SK-N-SH (cell line): ENCODE measurements at regions not wholly inside any gene's neighbourhood (a gene's known extent, or its start where the extent isn't known, plus 50 kb on each side); places are given as distances from the start of the nearest gene placed in this dataset.

Source experiments
- CTCF ChIA-PET: fragments of 300-600, 350-600 bp; formaldehyde crosslinking; extraction: SDS; loops from one replicate; lab custom pipeline; 2021; lab: Yijun Ruan, JAX
- POLR2A ChIA-PET: fragments of 350-600 bp; sonication (Branson Sonifier 250); formaldehyde crosslinking; extraction: SDS; loops from one replicate; lab custom pipeline; 2020; ENCODE audit warnings: antibody characterized with exemption, inconsistent platforms; lab: Yijun Ruan, JAX
- DNase-seq: peaks from one replicate; pipeline ENCODE4 v3.0.0; 2012
- H2AFZ ChIP-seq: fragments of 200-600 bp; sonication (generic); 2 replicates; pipeline ENCODE4 v1.8.1; 2016; ENCODE audit warnings: antibody characterized with exemption, mild to moderate bottlenecking, low read depth
- H3F3A ChIP-seq: fragments of 200-600 bp; sonication (generic); replicated peaks from 2 replicates; pipeline ENCODE3; 2016; ENCODE audit warnings: antibody characterized with exemption, mild to moderate bottlenecking; ENCODE audit not compliant: insufficient read depth
- H3K27ac ChIP-seq, 2 experiments: fragments of 200-500 bp in 1 of 2; fragments of 200-600 bp in 1 of 2; sonication (Bioruptor generic) in 1 of 2; sonication (generic), shearing (Covaris generic) in 1 of 2; 2 replicates each; pipeline versions ENCODE4 v1.5.1 to v1.6.1; 2014 to 2016; ENCODE audit warnings: low read depth in 2 of 2, inconsistent platforms in 1 of 2, low read length in 1 of 2, mild to moderate bottlenecking in 1 of 2, mixed read lengths in 1 of 2
- H3K27me3 ChIP-seq: fragments of 200-600 bp; sonication (generic), shearing (Covaris generic); 2 replicates; pipeline ENCODE4 v1.6.1; 2016; ENCODE audit warnings: mixed run types; ENCODE audit not compliant: insufficient read depth
- H3K36me3 ChIP-seq, 2 experiments: fragments of 200-500 bp in 1 of 2; fragments of 200-600 bp in 1 of 2; sonication (Bioruptor generic) in 1 of 2; sonication (generic) in 1 of 2; replicated peaks in 1 of 2; 2 replicates each; pipeline versions ENCODE3 to v1.5.1; 2014 to 2016; ENCODE audit warnings: low read length in 1 of 2, mild to moderate bottlenecking in 1 of 2; ENCODE audit not compliant: insufficient read depth in 2 of 2, control insufficient read depth in 1 of 2
- H3K4me1 ChIP-seq, 2 experiments: fragments of 200-500 bp in 1 of 2; fragments of 200-600 bp in 1 of 2; sonication (Bioruptor generic) in 1 of 2; sonication (generic), shearing (Covaris generic) in 1 of 2; 2 replicates each; pipeline versions ENCODE4 v1.5.1 to v1.6.1; 2014 to 2016; ENCODE audit warnings: low read depth in 1 of 2, low read length in 1 of 2, mixed run types in 1 of 2; ENCODE audit not compliant: insufficient read depth in 2 of 2, control insufficient read depth in 1 of 2
- H3K4me2 ChIP-seq: fragments of 200-600 bp; sonication (generic), shearing (Covaris generic); 2 replicates; pipeline ENCODE4 v1.6.1; 2017; ENCODE audit warnings: mixed run types
- H3K4me3 ChIP-seq, 2 experiments: fragments of 200-500 bp in 1 of 2; fragments of 200-600 bp in 1 of 2; sonication (Bioruptor generic) in 1 of 2; sonication (generic), shearing (Covaris generic) in 1 of 2; 2 replicates each; pipeline versions ENCODE4 v1.5.1 to v1.8.1; 2014 to 2016; ENCODE audit warnings: low read depth in 2 of 2, inconsistent platforms in 1 of 2, low read length in 1 of 2, mild to moderate bottlenecking in 1 of 2, mixed read lengths in 1 of 2, moderate library complexity in 1 of 2
- H3K79me2 ChIP-seq: fragments of 200-600 bp; sonication (generic); 2 replicates; pipeline ENCODE4 v1.8.1; 2017; ENCODE audit warnings: mild to moderate bottlenecking; ENCODE audit not compliant: insufficient read depth
- H3K9ac ChIP-seq: fragments of 200-600 bp; sonication (generic); 2 replicates; pipeline ENCODE4 v1.6.1; 2017; ENCODE audit warnings: mixed run types
- H3K9me2 ChIP-seq: fragments of 200-600 bp; sonication (generic); 2 replicates; pipeline ENCODE4 v1.6.1; 2017; ENCODE audit warnings: mixed run types
- H3K9me3 ChIP-seq: fragments of 200-600 bp; sonication (generic); 2 replicates; pipeline ENCODE4 v1.6.1; 2017; ENCODE audit warnings: mixed run types, mild to moderate bottlenecking, moderate library complexity
- H4K20me1 ChIP-seq: fragments of 200-600 bp; sonication (generic); 2 replicates; pipeline ENCODE4 v1.6.1; 2017; ENCODE audit warnings: mild to moderate bottlenecking, mixed run types; ENCODE audit not compliant: insufficient read depth
- CHD2 ChIP-seq: fragments of 150-350 bp; IDR thresholded peaks from 2 replicates; pipeline ENCODE4 v1.6.1; 2018; ENCODE audit warnings: low read length; ENCODE audit not compliant: partially characterized antibody
- ELF1 ChIP-seq: IDR thresholded peaks from 2 replicates; pipeline ENCODE4 v1.4.0; 2012
- EZH2phosphoT487 ChIP-seq: fragments of 200-600 bp; sonication (generic); IDR thresholded peaks from 2 replicates; pipeline ENCODE4 v1.6.1; 2017; ENCODE audit warnings: low read depth, mixed run types, mild to moderate bottlenecking, antibody characterized with exemption, moderate library complexity, borderline replicate concordance
- FOSL2 ChIP-seq: IDR thresholded peaks from 2 replicates; pipeline ENCODE4 v1.4.0; 2012; ENCODE audit warnings: low read depth, mild to moderate bottlenecking, moderate library complexity, borderline replicate concordance
- GABPA ChIP-seq: IDR thresholded peaks from 2 replicates; pipeline ENCODE4 v1.4.0; 2012; ENCODE audit warnings: low read depth, mild to moderate bottlenecking
- GATA2 ChIP-seq: sonication (generic); formaldehyde crosslinking; IDR thresholded peaks from 2 replicates; pipeline ENCODE4 v1.5.0; 2020; ENCODE audit warnings: mild to moderate bottlenecking, missing genetic modification reagents
- IRF3 ChIP-seq: fragments of 150-350 bp; IDR thresholded peaks from 2 replicates; pipeline ENCODE4 v1.6.1; 2016; ENCODE audit warnings: mild to moderate bottlenecking, low read depth, low read length
- MAX ChIP-seq: IDR thresholded peaks from 2 replicates; pipeline ENCODE4 v1.4.0; 2012; ENCODE audit warnings: low read depth
- MEF2A ChIP-seq: IDR thresholded peaks from 2 replicates; pipeline ENCODE4 v1.4.0; 2012; ENCODE audit warnings: low read depth, borderline replicate concordance
- NRF1 ChIP-seq: IDR thresholded peaks from 2 replicates; pipeline ENCODE4 v1.6.1; 2012; ENCODE audit warnings: low read depth, mild to moderate bottlenecking, low read length
- POLR2AphosphoS5 ChIP-seq: IDR thresholded peaks from 2 replicates; pipeline ENCODE4 v1.6.1; 2012; ENCODE audit warnings: low read depth, low read length
- RAD21 ChIP-seq: IDR thresholded peaks from 2 replicates; pipeline ENCODE4 v1.6.1; 2012; ENCODE audit warnings: mild to moderate bottlenecking, low read length
- RCOR1 ChIP-seq: fragments of 150-350 bp; IDR thresholded peaks from 2 replicates; pipeline ENCODE4 v1.6.1; 2017; ENCODE audit warnings: antibody characterized with exemption, low read length
- REST ChIP-seq: IDR thresholded peaks from 2 replicates; pipeline ENCODE4 v1.6.1; 2012; ENCODE audit warnings: mild to moderate bottlenecking, low read depth, low read length, moderate library complexity
- RFX5 ChIP-seq: IDR thresholded peaks from 2 replicates; pipeline ENCODE4 v1.6.1; 2012; ENCODE audit warnings: mild to moderate bottlenecking, improper control_type of control experiment, low read length
- RXRA ChIP-seq: IDR thresholded peaks from 2 replicates; pipeline ENCODE4 v1.4.0; 2012; ENCODE audit warnings: low read depth, mild to moderate bottlenecking, borderline replicate concordance
- SMC3 ChIP-seq: IDR thresholded peaks from 2 replicates; pipeline ENCODE4 v1.6.1; 2012; ENCODE audit warnings: low read depth, low read length, improper control_type of control experiment
- TEAD4 ChIP-seq: IDR thresholded peaks from 2 replicates; pipeline ENCODE4 v1.4.0; 2012; ENCODE audit warnings: mild to moderate bottlenecking, borderline replicate concordance; ENCODE audit not compliant: insufficient read depth
- YY1 ChIP-seq: IDR thresholded peaks from 2 replicates; pipeline ENCODE4 v1.4.0; 2012; ENCODE audit warnings: low read depth, mild to moderate bottlenecking
- ZBTB33 ChIP-seq: IDR thresholded peaks from 2 replicates; pipeline ENCODE4 v1.4.0; 2012; ENCODE audit warnings: low read depth, borderline replicate concordance
- WGBS: methylation state at CpG from one replicate; pipeline ENCODE4 v1.1.6; 2017; ENCODE audit warnings: low lambda C conversion rate; 5-methylcytosine and 5-hydroxymethylcytosine counted together

GRCh38 chr10:69710008-69710888, 80.2 kb downstream of the FAM241B start:
- Histone ChIP-seq H3K79me2 (no peaks in the 10 kb centered on the region), H3K27me3 (peaks cover 42% of the 10 kb centered on the region; the same call in 1 of the 2 replicates), H3K9me3 (no peaks in the 10 kb centered on the region), H4K20me1 (no peaks in the 10 kb centered on the region), H3K36me3 (no peaks in the 10 kb centered on the region), H2AFZ (no peak overlapping the region), H3K9ac (no peak overlapping the region), H3K9me2 (no peaks in the 10 kb centered on the region), H3K4me2 (no peak overlapping the region), H3F3A (peaks cover under 1% of the 10 kb centered on the region), H3K4me1 (peaks cover 0 to 11% of the 10 kb centered on the region in 2 experiments; a peak in 1 of 4 replicates), H3K4me3 (no peak overlapping the region), H3K27ac (no peak overlapping the region)
- CTCF ChIA-PET: interaction anchor here (0.6 to 19.0 kb wide), 6 partner anchors 33 to 205 kb away, joined by 3 to 571 read pairs (median 3); no protein-coding TSS in a partner anchor
- no peak for TF ChIP-seq GATA2
- no peak for TF ChIP-seq RCOR1
- TF ChIP-seq ELF1: no peak
- no peak for TF ChIP-seq SMC3
- no peak for TF ChIP-seq MEF2A
- TF ChIP-seq TEAD4: no peak
- TF ChIP-seq RAD21: no peak
- no peak for TF ChIP-seq FOSL2
- WGBS: 51% methylated on average over 9 of the region's 9 CpGs
- POLR2A ChIA-PET: no interaction called here
- DNase-seq: no peak

GRCh38 chr10:69712342-69712741, 82.3 kb downstream of the FAM241B start:
- H3K27ac ChIP-seq: no peak overlapping the region
- peaks cover 40% of the 10 kb centered on the region; the same call in 1 of the 2 replicates for H3K27me3 ChIP-seq
- peaks cover 0 to 11% of the 10 kb centered on the region in 2 experiments; a peak in 1 of 4 replicates for H3K4me1 ChIP-seq
- DNase-seq: no peak
- no peak overlapping the region for H3K4me3 ChIP-seq
- no peak overlapping the region for H3K4me2 ChIP-seq
- no peaks in the 10 kb centered on the region for H4K20me1 ChIP-seq
- CTCF ChIA-PET: interaction anchor here (0.7 to 19.0 kb wide), 5 partner anchors 12 to 281 kb away, joined by 3 to 571 read pairs (median 3); no protein-coding TSS in a partner anchor
- POLR2A ChIA-PET: no interaction called here
- H3K9me3 ChIP-seq: no peaks in the 10 kb centered on the region
- H3K9ac ChIP-seq: no peak overlapping the region
- H3F3A ChIP-seq: peaks cover 4% of the 10 kb centered on the region
- H3K79me2 ChIP-seq: no peaks in the 10 kb centered on the region
- no peak overlapping the region for H2AFZ ChIP-seq
- 86% methylated on average over 12 of the region's 12 CpGs for WGBS
- no peaks in the 10 kb centered on the region for H3K9me2 ChIP-seq
- H3K36me3 ChIP-seq: no peaks in the 10 kb centered on the region
- TF ChIP-seq IRF3 (no peak), MAX (no peak), YY1 (no peak), RXRA (no peak), REST (no peak), RFX5 (no peak), GABPA (no peak), ZBTB33 (no peak), CHD2 (no peak), ELF1 (no peak), NRF1 (no peak), EZH2phosphoT487 (no peak), POLR2AphosphoS5 (no peak), MEF2A (no peak)
